Kidney epithelial cell (primary cell): ENCODE measurements at regions not wholly inside any gene's neighbourhood (a gene's known extent, or its start where the extent isn't known, plus 50 kb on each side); places are given as distances from the start of the nearest gene placed in this dataset.

ENCODE experiments used
- DNase-seq: peaks from one replicate; pipeline ENCODE4 v3.0.0-alpha.2; 2010; ENCODE audit warnings: low read depth
- H3K27me3 ChIP-seq: 2 replicates; pipeline ENCODE4 v1.6.0; 2011; ENCODE audit warnings: low read length; ENCODE audit not compliant: control insufficient read depth, insufficient read depth
- H3K36me3 ChIP-seq: 2 replicates; pipeline ENCODE4 v1.5.1; 2011; ENCODE audit warnings: low read length; ENCODE audit not compliant: control insufficient read depth, insufficient read depth
- H3K4me3 ChIP-seq: 2 replicates; pipeline ENCODE4 v1.5.1; 2011; ENCODE audit warnings: low read depth, mild to moderate bottlenecking, control low read depth, low read length
- CTCF ChIP-seq: IDR thresholded peaks from 2 replicates; pipeline ENCODE4 v1.5.1; 2011; ENCODE audit warnings: mild to moderate bottlenecking, moderate library complexity, low read length, control low read depth, inconsistent platforms; ENCODE audit not compliant: insufficient read depth, poor library complexity, severe bottlenecking

DNA sequence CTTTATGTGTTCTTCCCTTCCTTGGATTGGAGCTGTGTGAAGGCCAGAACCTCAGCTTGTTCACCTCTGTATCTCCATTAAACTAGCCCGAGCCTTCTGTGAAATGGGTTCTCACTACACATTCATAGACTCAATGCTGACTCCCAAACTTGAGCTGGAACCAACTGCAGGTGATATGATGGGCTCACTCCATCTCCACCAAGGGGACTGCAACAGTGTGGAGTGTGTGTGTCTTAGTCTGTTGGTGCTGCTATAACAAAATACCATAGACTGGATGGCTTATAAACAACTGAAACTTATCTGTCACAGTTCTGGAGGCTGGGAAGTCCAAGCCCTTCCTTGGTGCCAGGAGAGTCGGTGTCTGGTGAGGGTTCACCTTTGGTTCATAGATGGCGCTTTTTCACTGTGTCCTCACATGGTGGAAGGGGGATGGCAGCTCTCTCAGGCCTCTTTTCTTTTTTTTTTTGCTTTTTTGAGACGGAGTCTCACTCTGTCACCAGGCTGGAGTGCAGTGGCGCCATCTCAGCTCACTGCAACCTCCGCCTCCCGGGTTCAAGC, 94.2 kb upstream of the MAP4K3 start:
- DNase-seq: no peak
- TF ChIP-seq CTCF: no peak
- Histone ChIP-seq H3K36me3 (no peaks in the 10 kb centered on the region), H3K4me3 (no peak overlapping the region), H3K27me3 (no peaks in the 10 kb centered on the region)

DNA sequence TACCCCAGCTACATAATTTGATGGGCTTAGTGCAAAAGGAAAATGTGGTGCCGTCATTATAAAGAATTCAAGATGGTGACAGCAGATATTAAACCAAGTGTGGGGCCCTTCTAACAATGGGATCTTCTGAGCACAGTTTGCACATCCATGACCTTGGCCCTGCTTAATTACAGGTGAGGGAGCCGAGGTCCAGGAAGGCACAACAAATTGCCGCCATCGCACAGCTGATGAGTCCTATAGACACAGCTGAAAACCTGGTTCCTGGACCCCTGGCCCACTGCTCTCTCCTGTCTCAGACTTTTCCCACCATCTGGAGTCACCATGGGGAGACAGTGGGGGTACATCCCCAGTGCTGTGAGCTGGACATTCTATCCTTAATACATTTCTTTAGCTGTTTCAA, 95.8 kb upstream of the MAP4K3 start:
- TF ChIP-seq CTCF: no peak
- Histone ChIP-seq H3K36me3 (no peaks in the 10 kb centered on the region), H3K27me3 (no peaks in the 10 kb centered on the region), H3K4me3 (no peak overlapping the region)
- no peak for DNase-seq

GRCh38 chr2:39534095-39534711, 97.1 kb upstream of the MAP4K3 start:
- Histone ChIP-seq H3K27me3 (no peaks in the 10 kb centered on the region), H3K4me3 (no peak overlapping the region), H3K36me3 (no peaks in the 10 kb centered on the region)
- no peak for TF ChIP-seq CTCF
- no peak for DNase-seq

DNA sequence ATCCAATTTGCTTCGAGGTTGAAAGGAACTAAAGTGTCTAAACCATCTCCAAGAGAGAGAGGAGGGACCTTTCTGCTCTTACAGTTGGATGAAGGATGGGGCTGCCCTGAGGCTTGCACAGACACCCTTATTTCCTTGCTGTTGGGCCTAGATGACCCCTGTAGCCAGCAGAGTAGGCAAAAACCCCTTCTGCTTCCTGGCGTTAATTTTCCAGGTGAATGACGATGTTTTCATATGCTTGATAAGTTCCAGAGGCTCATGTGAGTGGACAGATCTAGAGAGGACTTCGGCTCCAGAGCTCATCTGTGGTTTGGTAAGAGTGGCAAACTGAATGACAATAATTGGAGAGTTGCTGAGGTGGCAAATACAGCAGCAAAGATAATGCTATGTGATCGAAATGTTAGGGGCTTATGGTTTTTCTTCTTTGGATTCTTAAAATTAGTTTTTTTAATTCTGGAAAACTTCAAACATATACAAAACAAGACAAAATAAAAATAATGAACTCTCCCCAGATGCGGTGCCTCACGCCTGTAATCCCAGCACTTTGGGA, 98.6 kb upstream of the MAP4K3 start:
- Histone ChIP-seq H3K27me3 (no peaks in the 10 kb centered on the region), H3K4me3 (no peak overlapping the region), H3K36me3 (no peaks in the 10 kb centered on the region)
- DNase-seq: no peak
- no peak for TF ChIP-seq CTCF

DNA sequence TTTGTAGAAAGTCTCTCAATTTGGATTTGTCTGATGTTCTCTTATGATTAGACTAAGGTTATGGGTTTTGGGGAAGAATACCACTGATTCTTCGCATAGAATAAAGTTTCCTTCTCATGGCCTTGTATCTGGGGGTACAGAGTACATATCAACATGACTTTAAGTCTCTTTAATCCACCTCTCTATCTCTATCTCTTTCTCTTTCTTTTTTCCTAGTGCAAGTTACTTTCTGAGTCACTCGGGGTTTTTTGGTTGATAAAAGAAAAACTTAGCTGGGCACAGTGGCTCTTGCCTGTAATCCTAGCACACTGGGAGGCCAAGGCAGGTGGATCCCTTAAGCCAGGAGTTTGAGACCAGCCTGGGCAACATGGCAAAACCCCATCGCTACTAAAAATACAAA, 100.1 kb upstream of the MAP4K3 start:
- Histone ChIP-seq H3K36me3 (no peaks in the 10 kb centered on the region), H3K4me3 (no peak overlapping the region), H3K27me3 (no peaks in the 10 kb centered on the region)
- DNase-seq: no peak
- TF ChIP-seq CTCF: no peak

- Histone ChIP-seq H3K27me3 (no peaks in the 10 kb centered on the region), H3K36me3 (no peaks in the 10 kb centered on the region), H3K4me3 (no peak overlapping the region)
- no peak for DNase-seq
- no peak for TF ChIP-seq CTCF
Measured at GRCh38 chr2:39538718-39539117, 101.6 kb upstream of the MAP4K3 start.
